H1 (cell line): ENCODE measurements at regions not wholly inside any gene's neighbourhood (a gene's known extent, or its start where the extent isn't known, plus 50 kb on each side); places are given as distances from the start of the nearest gene placed in this dataset.

Source experiments
- CTCF ChIA-PET: fragments of 300-600 bp; sonication (Branson Sonifier 250); formaldehyde crosslinking; loops from one replicate; lab custom pipeline; 2021; ENCODE audit not compliant: partially characterized antibody; lab: Charles Lee
- POLR2A ChIA-PET: fragments of 300-600 bp; sonication (Branson Sonifier 250); formaldehyde crosslinking; loops from one replicate; lab custom pipeline; 2021; ENCODE audit warnings: inconsistent platforms; ENCODE audit not compliant: partially characterized antibody; lab: Charles Lee
- DNase-seq, 2 experiments: peaks; one replicate each; pipeline versions ENCODE4 v3.0.0 to v3.0.0-alpha.2; 2010 to 2022; ENCODE audit warnings: low spot score in 2 of 2, low read depth in 1 of 2, mixed read lengths in 1 of 2
- FAIRE-seq: peaks from 2 replicates; lab custom pipeline; 2011; peaks lifted over from hg19 to GRCh38; lab: Jason Lieb, UNC
- H2AFZ ChIP-seq: 2 replicates; pipeline ENCODE4 v1.8.1; 2012; ENCODE audit warnings: low read length, inconsistent platforms
- H2AK5ac ChIP-seq: 2 replicates; pipeline ENCODE4 v1.6.1; 2013; ENCODE audit warnings: low read depth, low read length
- H2BK120ac ChIP-seq: replicated peaks from 2 replicates; pipeline ENCODE3; 2013; ENCODE audit warnings: low read depth, low read length, inconsistent platforms
- H2BK12ac ChIP-seq: 2 replicates; pipeline ENCODE4 v1.6.1; 2013; ENCODE audit warnings: low read depth, low read length
- H2BK15ac ChIP-seq: 2 replicates; pipeline ENCODE4 v1.6.1; 2013; ENCODE audit warnings: low read length
- H2BK20ac ChIP-seq: 2 replicates; pipeline ENCODE4 v1.6.1; 2013; ENCODE audit warnings: low read length
- H2BK5ac ChIP-seq: 2 replicates; pipeline ENCODE4 v1.6.1; 2013; ENCODE audit warnings: low read depth, low read length
- H3K14ac ChIP-seq: 2 replicates; pipeline ENCODE4 v1.6.1; 2013; ENCODE audit warnings: inconsistent platforms; ENCODE audit not compliant: insufficient read length
- H3K18ac ChIP-seq: 2 replicates; pipeline ENCODE4 v1.6.1; 2013; ENCODE audit warnings: low read length; ENCODE audit errors: extremely low read depth
- H3K23ac ChIP-seq: 2 replicates; pipeline ENCODE4 v1.6.1; 2013; ENCODE audit warnings: inconsistent platforms; ENCODE audit not compliant: insufficient read length
- H3K23me2 ChIP-seq: 2 replicates; pipeline ENCODE4 v1.6.1; 2013; ENCODE audit warnings: low read depth, low read length
- H3K27ac ChIP-seq: 2 replicates; pipeline ENCODE4 v1.6.1; 2011; ENCODE audit warnings: low read depth, low read length, inconsistent platforms
- H3K27me3 ChIP-seq, 4 experiments: replicated peaks in 1 of 4; 1 replicate in 1 of 4; 2 replicates in 3 of 4; pipeline versions ENCODE4 v1.6.1 to v1.8.1; 2011 to 2013; ENCODE audit warnings: low read length in 3 of 4, mild to moderate bottlenecking in 3 of 4, inconsistent platforms in 2 of 4, mixed read lengths in 2 of 4, moderate library complexity in 1 of 4; ENCODE audit not compliant: control insufficient read depth in 3 of 4, insufficient read depth in 3 of 4; ENCODE audit errors: extremely low read depth in 1 of 4
- H3K36me3 ChIP-seq, 4 experiments: 2 replicates each; pipeline versions ENCODE4 v1.6.1 to v1.8.1; 2011 to 2013; ENCODE audit warnings: mild to moderate bottlenecking in 4 of 4, low read length in 3 of 4, moderate library complexity in 2 of 4, control low read depth in 1 of 4, inconsistent platforms in 1 of 4; ENCODE audit not compliant: insufficient read depth in 4 of 4, control insufficient read depth in 2 of 4
- H3K4ac ChIP-seq: replicated peaks from 2 replicates; pipeline ENCODE3; 2013; ENCODE audit warnings: low read length, low read depth, mixed read lengths, inconsistent platforms; ENCODE audit not compliant: insufficient read length
- H3K4me1 ChIP-seq, 4 experiments: replicated peaks in 1 of 4; 1 replicate in 1 of 4; 2 replicates in 3 of 4; pipeline versions ENCODE4 v1.6.1 to v1.8.1; 2011 to 2013; ENCODE audit warnings: low read length in 3 of 4, inconsistent platforms in 2 of 4, mixed read lengths in 1 of 4; ENCODE audit not compliant: insufficient read depth in 4 of 4, control insufficient read depth in 3 of 4
- H3K4me2 ChIP-seq, 2 experiments: 2 replicates each; pipeline versions ENCODE4 v1.6.1 to v1.8.1; 2011 to 2013; ENCODE audit warnings: low read depth in 2 of 2, low read length in 2 of 2, control low read depth in 1 of 2, inconsistent platforms in 1 of 2, mild to moderate bottlenecking in 1 of 2; ENCODE audit not compliant: insufficient read depth in 1 of 2
- H3K4me3 ChIP-seq, 4 experiments: fragments of 200-600, 300-600 bp in 1 of 4; sonication (generic), shearing (Covaris generic), sonication (Bioruptor Twin) in 1 of 4; 2 replicates each; pipeline versions ENCODE4 v1.5.1 to v1.8.1; 2011 to 2016; ENCODE audit warnings: low read length in 4 of 4, low read depth in 3 of 4, control low read depth in 2 of 4, inconsistent platforms in 2 of 4, mild to moderate bottlenecking in 2 of 4, mixed read lengths in 1 of 4, moderate library complexity in 1 of 4; ENCODE audit not compliant: insufficient read depth in 2 of 4; ENCODE audit errors: extremely low read depth in 1 of 4
- H3K56ac ChIP-seq: replicated peaks from 2 replicates; pipeline ENCODE3; 2013; ENCODE audit warnings: low read depth, mild to moderate bottlenecking, mixed read lengths, low read length, inconsistent platforms; ENCODE audit not compliant: insufficient read length
- H3K79me1 ChIP-seq: 2 replicates; pipeline ENCODE4 v1.6.1; 2013; ENCODE audit warnings: low read depth, low read length, control low read depth
- H3K79me2 ChIP-seq, 2 experiments: 2 replicates each; pipeline versions ENCODE4 v1.6.1 to v1.8.1; 2012 to 2013; ENCODE audit warnings: low read length in 2 of 2, mild to moderate bottlenecking in 2 of 2, inconsistent platforms in 1 of 2; ENCODE audit not compliant: insufficient read depth in 2 of 2, control insufficient read depth in 1 of 2
- H3K9ac ChIP-seq, 4 experiments: replicated peaks in 1 of 4; 1 replicate in 1 of 4; 2 replicates in 3 of 4; pipeline versions ENCODE4 v1.6.1 to v1.8.1; 2011 to 2013; ENCODE audit warnings: low read depth in 3 of 4, low read length in 3 of 4, control low read depth in 2 of 4, mild to moderate bottlenecking in 2 of 4, moderate library complexity in 2 of 4, inconsistent platforms in 1 of 4; ENCODE audit errors: extremely low read depth in 1 of 4
- H3K9me3 ChIP-seq, 2 experiments: 2 replicates each; pipeline versions ENCODE4 v1.6.1 to v1.8.1; 2012 to 2013; ENCODE audit warnings: mild to moderate bottlenecking in 2 of 2, moderate library complexity in 2 of 2, control low read depth in 1 of 2, inconsistent platforms in 1 of 2, low read depth in 1 of 2, low read length in 1 of 2, mixed read lengths in 1 of 2; ENCODE audit not compliant: insufficient read depth in 2 of 2
- H4K20me1 ChIP-seq, 2 experiments: replicated peaks in 1 of 2; 2 replicates each; pipeline versions ENCODE3 to v1.8.1; 2011 to 2013; ENCODE audit warnings: inconsistent platforms in 2 of 2, low read length in 2 of 2, mild to moderate bottlenecking in 1 of 2; ENCODE audit not compliant: insufficient read depth in 2 of 2, control insufficient read depth in 1 of 2
- H4K5ac ChIP-seq: 2 replicates; pipeline ENCODE4 v1.6.1; 2013; ENCODE audit warnings: low read length, low read depth, mixed read lengths, inconsistent platforms; ENCODE audit not compliant: insufficient read length
- H4K8ac ChIP-seq: 2 replicates; pipeline ENCODE4 v1.8.0; 2013; ENCODE audit warnings: mild to moderate bottlenecking, moderate library complexity, low read length, inconsistent platforms; ENCODE audit not compliant: insufficient read depth; ENCODE audit errors: extremely low read depth
- H4K91ac ChIP-seq: replicated peaks from 2 replicates; pipeline ENCODE3; 2013; ENCODE audit warnings: low read length, mixed read lengths, inconsistent platforms; ENCODE audit not compliant: insufficient read length
- ATF2 ChIP-seq: IDR thresholded peaks from 2 replicates; pipeline ENCODE4 v1.6.1; 2012; ENCODE audit warnings: low read length, inconsistent platforms
- BCL11A ChIP-seq, 2 experiments: IDR thresholded peaks; one replicate each; pipeline ENCODE4 v1.6.1; 2011; ENCODE audit warnings: low read depth in 2 of 2, low read length in 2 of 2, mild to moderate bottlenecking in 2 of 2
- SIN3A ChIP-seq, 2 experiments: IDR thresholded peaks in 1 of 2; conservative IDR thresholded peaks in 1 of 2; 2 replicates each; pipeline ENCODE4 v1.6.1; 2011 to 2012; ENCODE audit warnings: low read length in 2 of 2, improper control_type of control experiment in 1 of 2, low read depth in 1 of 2, mild to moderate bottlenecking in 1 of 2
- SP1 ChIP-seq: IDR thresholded peaks from 2 replicates; pipeline ENCODE4 v1.6.1; 2011; ENCODE audit warnings: low read depth, low read length
- SRF ChIP-seq: IDR thresholded peaks from 2 replicates; pipeline ENCODE4 v1.6.1; 2011; ENCODE audit warnings: mild to moderate bottlenecking, low read depth, low read length, moderate library complexity
- WGBS, 2 experiments: shearing (Covaris generic) in 1 of 2; methylation state at CpG; one replicate each; pipeline versions ENCODE4 v1.1.6 to v1.1.7; 2013 to 2015; ENCODE audit warnings: low lambda C conversion rate in 2 of 2, mixed read lengths in 2 of 2, inconsistent platforms in 1 of 2, low coverage in 1 of 2, missing lambda C conversion rate in 1 of 2; ENCODE audit not compliant: insufficient replicate concordance in 2 of 2, insufficient coverage in 1 of 2, insufficient read length in 1 of 2; ENCODE audit errors: extremely low coverage in 1 of 2, missing lambda C conversion rate in 1 of 2; 5-methylcytosine and 5-hydroxymethylcytosine counted together

DNA sequence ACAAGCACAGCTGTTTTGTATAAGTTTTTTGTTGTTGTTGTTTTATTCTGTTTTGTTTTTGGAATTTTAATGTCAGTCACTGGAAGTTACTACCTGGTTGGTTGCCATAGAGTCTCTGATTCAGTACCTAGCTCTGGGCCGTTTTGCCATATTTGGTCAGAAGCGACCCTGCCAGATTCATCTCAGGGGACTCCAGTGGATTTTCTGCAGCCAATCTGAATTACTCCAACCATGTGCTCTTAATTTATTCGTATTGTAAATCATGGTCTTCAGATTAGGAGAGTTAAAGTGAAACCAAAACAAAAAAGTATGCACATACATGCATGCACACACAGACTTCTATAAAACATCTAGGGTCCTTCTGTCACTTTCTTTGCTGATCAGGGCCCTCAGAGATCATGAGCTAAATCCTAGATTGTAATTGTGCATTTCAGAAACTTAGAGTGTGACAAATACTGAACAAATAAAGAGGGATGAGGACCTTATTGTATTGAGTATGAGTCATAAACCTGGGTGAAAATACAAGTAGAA lies 317.4 kb upstream of the UBE2E3 start:
- no peak for DNase-seq
- Histone ChIP-seq H2BK12ac (no peak overlapping the region), H3K4me1 (no peaks in the 10 kb centered on the region; a peak in 1 of 7 replicates), H3K18ac (no peak overlapping the region), H4K5ac (no peak overlapping the region), H3K36me3 (no peaks in the 10 kb centered on the region), H3K27ac (no peak overlapping the region), H4K8ac (no peak overlapping the region), H2BK5ac (no peak overlapping the region), H3K56ac (no peak overlapping the region), H3K9me3 (no peaks in the 10 kb centered on the region), H2BK120ac (no peak overlapping the region), H3K4me3 (no peak overlapping the region), H3K23ac (no peak overlapping the region)
- TF ChIP-seq SRF (peak; percentile 34; the same call in 1 of the 2 replicates), BCL11A (IDR thresholded peaks at IDR 0.05; ENCODE audit: low read depth in 2 of 2, low read length in 2 of 2) (no peak), ATF2 (no peak), SP1 (no peak), SIN3A (conservative IDR thresholded peaks at IDR 0.05 in 1 of 2, IDR thresholded peaks at IDR 0.05 in 1 of 2; ENCODE audit: low read depth in 1 of 2, low read length in 2 of 2) (no peak)
- TF ChIP-seq, all 59 proteins: peak for 1
- Histone ChIP-seq H3K9ac (no peak overlapping the region), H3K4me2 (no peak overlapping the region), H3K14ac (no peak overlapping the region), H2BK20ac (no peak overlapping the region), H3K4ac (no peak overlapping the region), H3K79me1 (no peaks in the 10 kb centered on the region), H2AK5ac (no peak overlapping the region), H3K79me2 (no peaks in the 10 kb centered on the region), H4K20me1 (no peaks in the 10 kb centered on the region), H4K91ac (no peak overlapping the region), H2BK15ac (no peak overlapping the region), H2AFZ (no peak overlapping the region), H3K23me2 (no peaks in the 10 kb centered on the region), H3K27me3 (no peaks in the 10 kb centered on the region)
- WGBS, 2 experiments: 85% methylated on average over 3 of the region's 3 CpGs; no CpG with 5 or more reads in 1 of the 2 experiments
- ChIA-PET CTCF (interaction anchor here (1.0 to 1.6 kb wide), 3 partner anchors 33 to 539 kb away, joined by 3 to 5 read pairs (median 4); no protein-coding TSS in a partner anchor), POLR2A (no interaction called here)
- FAIRE-seq: no peak
